PC-9 (cell line): ENCODE measurements at regions not wholly inside any gene's neighbourhood (a gene's known extent, or its start where the extent isn't known, plus 50 kb on each side); places are given as distances from the start of the nearest gene placed in this dataset.

Experiments
- BruUV-seq: library from RNA; stranded (reverse); fragments of 400-500 nt; replicated peaks from 2 replicates; lab custom pipeline; 2021; lab: Mats Ljungman, UMichigan
- CTCF ChIA-PET: fragments of 300-600 bp; sonication (Branson Sonifier 250); formaldehyde crosslinking; loops from one replicate; lab custom pipeline; 2022; ENCODE audit warnings: antibody characterized with exemption; lab: Charles Lee
- POLR2A ChIA-PET: fragments of 300-600 bp; sonication (Branson Sonifier 250); formaldehyde crosslinking; loops from one replicate; lab custom pipeline; 2022; ENCODE audit warnings: antibody characterized with exemption; ENCODE audit not compliant: unreplicated experiment; lab: Charles Lee
- DNase-seq, 2 experiments: peaks; one replicate each; pipeline versions ENCODE4 v3.0.0 to v3.0.0-alpha.2; 2015 to 2022; ENCODE audit warnings: mixed read lengths in 1 of 2
- H2AFZ ChIP-seq: fragments of 200-600 bp; sonication (generic); 2 replicates; pipeline ENCODE4 v1.8.1; 2017; ENCODE audit warnings: antibody characterized with exemption
- H3F3A ChIP-seq: fragments of 200-600 bp; sonication (generic); 2 replicates; pipeline ENCODE4 v1.8.1; 2017; ENCODE audit warnings: antibody characterized with exemption, mild to moderate bottlenecking, low read depth; ENCODE audit not compliant: insufficient read depth
- H3K27ac ChIP-seq: fragments of 200-600 bp; sonication (generic); 2 replicates; pipeline ENCODE4 v1.6.1; 2016; ENCODE audit warnings: mixed run types
- H3K27me3 ChIP-seq: fragments of 200-600 bp; sonication (generic); 2 replicates; pipeline ENCODE4 v1.6.1; 2016; ENCODE audit warnings: low read depth, mixed run types; ENCODE audit not compliant: insufficient read depth
- H3K36me3 ChIP-seq: fragments of 200-600 bp; sonication (generic); 2 replicates; pipeline ENCODE4 v1.6.1; 2016; ENCODE audit warnings: low read depth, mixed run types
- H3K4me1 ChIP-seq: fragments of 200-600 bp; sonication (generic); replicated peaks from 2 replicates; pipeline ENCODE4 v1.6.1; 2016; ENCODE audit warnings: mixed run types; ENCODE audit not compliant: insufficient read depth
- H3K4me2 ChIP-seq: fragments of 200-600 bp; sonication (generic); 2 replicates; pipeline ENCODE4 v1.6.1; 2017; ENCODE audit warnings: mixed run types
- H3K4me3 ChIP-seq: fragments of 200-600 bp; sonication (generic); 2 replicates; pipeline ENCODE4 v1.6.1; 2016; ENCODE audit warnings: mixed run types
- H3K79me2 ChIP-seq: fragments of 200-600 bp; sonication (generic); 2 replicates; pipeline ENCODE4 v1.6.1; 2017; ENCODE audit warnings: low read depth, mixed run types
- H3K9me2 ChIP-seq: fragments of 200-600 bp; sonication (generic); 2 replicates; pipeline ENCODE4 v1.8.1; 2017; ENCODE audit warnings: mild to moderate bottlenecking; ENCODE audit not compliant: insufficient read depth
- H3K9me3 ChIP-seq: fragments of 200-600 bp; sonication (generic); 2 replicates; pipeline ENCODE4 v1.8.1; 2016; ENCODE audit warnings: low read depth; ENCODE audit not compliant: insufficient read depth
- H4K20me1 ChIP-seq: fragments of 200-600 bp; sonication (generic); 2 replicates; pipeline ENCODE4 v1.8.1; 2017; ENCODE audit not compliant: insufficient read depth
- EZH2 ChIP-seq: fragments of 200-600 bp; sonication (generic); IDR thresholded peaks from 2 replicates; pipeline ENCODE4 v1.8.0; 2017; ENCODE audit warnings: antibody characterized with exemption, low read depth
- intact Hi-C: fragments of 100-400 bp; cut with micrococcal nuclease; formaldehyde crosslinking; loops from one replicate; pipeline ENCODE4 v1.10.0; 2022; ENCODE audit not compliant: unreplicated experiment
- TF ChIP-seq, protein P1 (sequence below): fragments of 200-600 bp; sonication (generic); conservative IDR thresholded peaks from 2 replicates; pipeline ENCODE4 v1.6.1; 2017; ENCODE audit warnings: mixed run types, antibody characterized with exemption, mild to moderate bottlenecking, moderate library complexity

DNA sequence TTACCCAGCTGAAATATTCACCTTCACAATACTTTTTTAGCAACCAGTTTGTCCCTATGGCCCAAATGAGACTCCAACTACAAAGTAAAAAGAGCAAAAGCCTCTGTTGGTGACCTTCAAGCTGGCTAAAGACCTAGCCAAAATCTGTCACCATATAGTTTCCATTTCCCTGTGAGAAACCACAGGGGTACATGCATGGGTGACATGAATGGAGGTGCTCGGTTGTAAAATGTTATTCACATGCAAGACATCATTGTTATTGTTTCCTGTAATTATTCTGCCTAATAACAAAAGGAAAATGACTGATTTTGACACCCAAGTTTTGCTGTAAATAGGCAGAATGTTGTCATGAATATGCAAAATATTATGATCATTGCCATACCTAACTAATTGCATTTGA, 285.3 kb downstream of the ZNF608 start:
- ChIA-PET CTCF (no interaction called here), POLR2A (no interaction called here)
- no peaks in the 10 kb centered on the region for H4K20me1 ChIP-seq
- H3K9me3 ChIP-seq = peaks cover 5% of the 10 kb centered on the region; the same call in 1 of the 2 replicates
- H3F3A ChIP-seq = no peaks in the 10 kb centered on the region
- no peaks in the 10 kb centered on the region for H3K4me1 ChIP-seq
- no peak overlapping the region for H3K27ac ChIP-seq
- no peak overlapping the region for H2AFZ ChIP-seq
- H3K4me2 ChIP-seq = no peak overlapping the region
- no peak for TF ChIP-seq EZH2
- TF ChIP-seq, protein P1, sequence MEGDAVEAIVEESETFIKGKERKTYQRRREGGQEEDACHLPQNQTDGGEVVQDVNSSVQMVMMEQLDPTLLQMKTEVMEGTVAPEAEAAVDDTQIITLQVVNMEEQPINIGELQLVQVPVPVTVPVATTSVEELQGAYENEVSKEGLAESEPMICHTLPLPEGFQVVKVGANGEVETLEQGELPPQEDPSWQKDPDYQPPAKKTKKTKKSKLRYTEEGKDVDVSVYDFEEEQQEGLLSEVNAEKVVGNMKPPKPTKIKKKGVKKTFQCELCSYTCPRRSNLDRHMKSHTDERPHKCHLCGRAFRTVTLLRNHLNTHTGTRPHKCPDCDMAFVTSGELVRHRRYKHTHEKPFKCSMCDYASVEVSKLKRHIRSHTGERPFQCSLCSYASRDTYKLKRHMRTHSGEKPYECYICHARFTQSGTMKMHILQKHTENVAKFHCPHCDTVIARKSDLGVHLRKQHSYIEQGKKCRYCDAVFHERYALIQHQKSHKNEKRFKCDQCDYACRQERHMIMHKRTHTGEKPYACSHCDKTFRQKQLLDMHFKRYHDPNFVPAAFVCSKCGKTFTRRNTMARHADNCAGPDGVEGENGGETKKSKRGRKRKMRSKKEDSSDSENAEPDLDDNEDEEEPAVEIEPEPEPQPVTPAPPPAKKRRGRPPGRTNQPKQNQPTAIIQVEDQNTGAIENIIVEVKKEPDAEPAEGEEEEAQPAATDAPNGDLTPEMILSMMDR = no peak
- H3K4me3 ChIP-seq = no peak overlapping the region
- intact Hi-C loops = no loop called here
- no peaks in the 10 kb centered on the region for H3K27me3 ChIP-seq
- no peaks in the 10 kb centered on the region for H3K36me3 ChIP-seq
- BruUV-seq = no TSS peak
- H3K79me2 ChIP-seq = no peaks in the 10 kb centered on the region
- no peak for DNase-seq
- H3K9me2 ChIP-seq = no peaks in the 10 kb centered on the region

DNA sequence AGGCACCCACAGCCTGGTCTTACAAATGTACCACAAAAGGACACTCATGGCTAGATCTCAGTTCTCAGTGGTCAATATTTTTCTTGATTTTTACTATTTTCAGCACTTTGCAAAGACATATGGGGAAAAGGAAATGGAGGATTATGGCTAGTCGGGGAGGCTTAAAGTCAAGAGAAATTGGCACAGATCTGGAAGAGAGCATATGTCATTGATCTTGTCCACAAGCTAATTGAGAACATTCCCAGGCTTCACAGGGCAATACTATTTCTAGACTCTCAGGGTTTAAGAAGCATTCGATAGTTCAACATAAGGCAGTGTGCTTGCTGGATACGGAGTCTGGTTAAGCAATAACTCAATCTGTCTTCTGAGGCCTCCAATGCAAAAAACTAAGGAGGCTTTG, 285.8 kb downstream of the ZNF608 start:
- H3K4me2 ChIP-seq = no peak overlapping the region
- peaks cover 5% of the 10 kb centered on the region; the same call in 1 of the 2 replicates for H3K9me3 ChIP-seq
- H4K20me1 ChIP-seq = no peaks in the 10 kb centered on the region
- H2AFZ ChIP-seq = no peak overlapping the region
- no peaks in the 10 kb centered on the region for H3F3A ChIP-seq
- POLR2A ChIA-PET = no interaction called here
- no TSS peak for BruUV-seq
- no peaks in the 10 kb centered on the region for H3K4me1 ChIP-seq
- H3K27ac ChIP-seq = no peak overlapping the region
- DNase-seq = no peak
- H3K36me3 ChIP-seq = no peaks in the 10 kb centered on the region
- CTCF ChIA-PET = no interaction called here
- H3K9me2 ChIP-seq = no peaks in the 10 kb centered on the region
- no peak overlapping the region for H3K4me3 ChIP-seq
- H3K79me2 ChIP-seq = no peaks in the 10 kb centered on the region
- H3K27me3 ChIP-seq = no peaks in the 10 kb centered on the region
- TF ChIP-seq, protein P1 = no peak
- no peak for TF ChIP-seq EZH2
- intact Hi-C loops = no loop called here

GRCh38 chr5:124459984-124460383, 286.5 kb downstream of the ZNF608 start:
- no peaks in the 10 kb centered on the region for H3K9me2 ChIP-seq
- no peaks in the 10 kb centered on the region for H3K79me2 ChIP-seq
- CTCF ChIA-PET = no interaction called here
- TF ChIP-seq EZH2 = no peak
- TF ChIP-seq, protein P1 = no peak
- peaks cover 5% of the 10 kb centered on the region; the same call in 1 of the 2 replicates for H3K9me3 ChIP-seq
- POLR2A ChIA-PET = no interaction called here
- no peak for DNase-seq
- H3K36me3 ChIP-seq = no peaks in the 10 kb centered on the region
- BruUV-seq = no TSS peak
- no peaks in the 10 kb centered on the region for H3K4me1 ChIP-seq
- H3K27me3 ChIP-seq = no peaks in the 10 kb centered on the region
- H3F3A ChIP-seq = no peaks in the 10 kb centered on the region
- no peak overlapping the region for H3K27ac ChIP-seq
- intact Hi-C loops = no loop called here
- H3K4me2 ChIP-seq = no peak overlapping the region
- no peak overlapping the region for H3K4me3 ChIP-seq
- no peaks in the 10 kb centered on the region for H4K20me1 ChIP-seq
- no peak overlapping the region for H2AFZ ChIP-seq
